ENCODE measurements at regions not wholly inside any gene's neighbourhood (a gene's known extent, or its start where the extent isn't known, plus 50 kb on each side); places are given as distances from the start of the nearest gene placed in this dataset.
"Not testable (repeated sequence)": the region's sequence is repeated elsewhere in the genome, so short reads cannot be mapped to it uniquely, and the experiment has no call there.

- DNase-seq (ENCODE audit: low read depth) = no peak
These were observed 324.3 kb downstream of the QKI start for GRCh38 chr6:163738725-163739407.

DNA sequence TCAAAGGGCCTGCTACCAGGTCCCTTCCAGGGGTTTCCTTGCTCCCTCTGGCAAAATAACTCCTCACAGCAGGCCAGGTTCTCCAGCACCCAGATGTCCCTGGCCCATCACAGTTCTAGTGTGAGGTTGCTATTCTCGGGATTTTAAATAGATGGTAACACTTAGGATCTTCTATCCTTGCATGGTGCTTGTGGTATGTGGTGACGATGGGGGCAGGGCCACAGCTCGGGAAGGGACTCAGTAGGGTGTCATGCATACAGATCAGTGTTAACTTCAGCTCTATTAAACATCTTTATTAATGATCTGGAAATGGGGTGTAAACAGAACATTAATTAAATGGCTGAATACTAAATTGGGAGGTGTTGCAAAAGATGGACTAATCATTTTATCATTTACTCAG lies 323.8 kb downstream of the QKI start:
- no peak for DNase-seq (ENCODE audit: low read depth)

DNA sequence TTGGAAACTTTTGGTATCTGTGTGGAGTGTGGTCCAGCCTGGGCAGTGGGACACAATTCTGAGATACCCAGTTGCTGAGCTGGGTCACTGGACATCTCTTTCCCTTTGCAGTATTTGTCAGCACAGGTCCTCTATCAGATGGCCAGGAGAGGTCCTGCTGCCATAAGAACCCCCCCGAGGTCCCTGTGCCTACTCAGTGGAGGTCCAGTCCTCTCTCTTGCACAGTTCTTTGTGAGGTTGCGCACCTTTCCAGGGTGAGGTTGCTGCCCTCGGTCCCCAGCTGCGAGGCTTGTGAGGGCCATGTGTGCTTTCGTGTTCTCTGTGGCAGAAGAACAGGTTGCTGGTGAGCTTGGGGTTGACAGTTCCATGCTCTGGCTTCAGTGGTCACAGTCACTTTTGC lies 320.6 kb downstream of the QKI start:
- DNase-seq (ENCODE audit: low read depth) = no peak

GRCh38 chr6:163733061-163733460 lies 318.5 kb downstream of the QKI start:
- no peak for DNase-seq (ENCODE audit: low read depth)

- no peak for DNase-seq (ENCODE audit: low read depth)
These were observed 318.0 kb downstream of the QKI start for GRCh38 chr6:163732479-163732878.

GRCh38 chr6:163732014-163732351 lies 317.5 kb downstream of the QKI start:
- not testable (repeated sequence) for DNase-seq (ENCODE audit: low read depth)

DNA sequence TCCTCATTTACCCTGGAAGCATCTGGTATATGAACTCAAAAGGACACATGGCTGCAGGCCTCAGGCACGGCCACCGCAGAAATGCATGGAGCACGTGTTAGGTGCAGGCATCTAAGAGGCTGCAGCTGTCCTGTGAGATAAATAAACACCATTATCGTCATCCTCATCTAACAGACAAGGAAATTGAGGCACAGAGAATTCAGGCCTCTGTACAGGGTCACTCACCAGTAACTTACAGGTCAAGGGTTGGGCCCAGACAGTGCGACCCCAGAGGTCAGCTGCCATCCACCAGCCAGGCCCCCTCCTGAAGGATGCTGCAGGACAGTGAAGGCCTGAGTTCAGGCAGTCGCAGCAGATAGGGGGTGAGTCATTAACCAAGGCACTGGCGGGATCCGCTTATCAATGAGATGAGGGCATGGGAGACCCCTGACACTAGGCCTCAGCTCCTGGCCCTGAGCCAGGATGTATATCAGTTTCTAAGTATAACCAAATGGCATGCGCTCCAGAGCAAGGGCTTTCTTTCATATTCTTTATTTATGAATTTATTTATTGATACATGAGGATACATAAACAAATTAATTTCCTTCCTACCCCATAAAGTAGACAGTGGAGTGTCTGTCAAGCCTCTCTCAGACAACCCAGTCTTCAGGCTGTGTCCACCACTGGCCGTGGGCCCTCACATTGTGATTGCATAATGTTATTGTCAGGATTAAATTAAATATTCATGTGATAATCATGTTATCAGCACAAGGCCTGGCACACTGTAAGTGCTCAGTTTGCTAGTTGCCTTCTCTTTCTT lies 316.9 kb downstream of the QKI start:
- DNase-seq (ENCODE audit: low read depth) = no peak

DNA sequence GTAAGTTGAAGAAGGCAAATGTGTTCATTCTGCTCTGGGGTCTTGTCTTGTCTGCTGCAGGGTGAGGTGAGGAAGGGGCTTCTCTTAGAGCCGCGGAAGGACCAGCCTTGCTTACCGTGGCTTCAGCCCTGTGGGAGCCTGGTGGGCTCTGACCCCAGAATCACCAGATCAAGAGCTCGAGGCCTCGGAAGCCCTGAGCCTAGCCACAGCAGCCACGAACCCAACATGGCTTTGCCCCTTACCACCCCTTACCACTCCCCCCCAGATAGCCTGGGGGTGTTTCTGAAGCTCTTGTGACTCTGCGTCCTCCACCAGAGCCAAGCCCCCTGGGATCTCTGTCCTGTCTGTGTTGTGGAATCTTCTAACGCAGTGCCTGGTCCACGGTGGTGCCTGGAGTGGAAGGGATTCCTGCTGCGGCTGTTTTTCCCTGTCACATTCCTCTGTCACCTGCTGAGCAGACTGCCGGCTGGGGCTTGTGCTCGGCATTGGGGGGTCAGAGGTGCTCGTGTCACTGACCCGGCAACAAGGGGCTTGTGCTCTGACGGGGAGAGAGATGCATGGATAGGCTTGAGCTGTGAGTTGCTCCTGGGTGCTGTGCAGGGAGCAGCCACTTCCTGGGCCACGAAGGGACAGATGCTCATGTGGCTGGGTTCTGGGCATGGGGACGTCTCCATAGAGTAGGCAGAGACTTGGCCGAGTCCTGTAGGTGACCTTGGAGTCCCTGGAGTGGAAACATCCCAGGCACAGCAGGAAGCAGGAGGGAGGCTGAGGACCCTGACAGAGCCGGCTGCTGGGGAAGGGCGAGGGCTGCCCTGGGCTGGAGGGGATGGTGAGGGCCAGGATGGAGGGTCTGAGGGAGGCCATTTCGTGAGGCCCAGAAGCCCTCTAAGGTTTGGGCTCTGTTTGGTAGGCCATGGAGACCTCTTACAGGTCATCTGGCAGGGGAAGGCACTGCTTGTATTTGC lies 316.0 kb downstream of the QKI start:
- no peak for DNase-seq (ENCODE audit: low read depth)

DNA sequence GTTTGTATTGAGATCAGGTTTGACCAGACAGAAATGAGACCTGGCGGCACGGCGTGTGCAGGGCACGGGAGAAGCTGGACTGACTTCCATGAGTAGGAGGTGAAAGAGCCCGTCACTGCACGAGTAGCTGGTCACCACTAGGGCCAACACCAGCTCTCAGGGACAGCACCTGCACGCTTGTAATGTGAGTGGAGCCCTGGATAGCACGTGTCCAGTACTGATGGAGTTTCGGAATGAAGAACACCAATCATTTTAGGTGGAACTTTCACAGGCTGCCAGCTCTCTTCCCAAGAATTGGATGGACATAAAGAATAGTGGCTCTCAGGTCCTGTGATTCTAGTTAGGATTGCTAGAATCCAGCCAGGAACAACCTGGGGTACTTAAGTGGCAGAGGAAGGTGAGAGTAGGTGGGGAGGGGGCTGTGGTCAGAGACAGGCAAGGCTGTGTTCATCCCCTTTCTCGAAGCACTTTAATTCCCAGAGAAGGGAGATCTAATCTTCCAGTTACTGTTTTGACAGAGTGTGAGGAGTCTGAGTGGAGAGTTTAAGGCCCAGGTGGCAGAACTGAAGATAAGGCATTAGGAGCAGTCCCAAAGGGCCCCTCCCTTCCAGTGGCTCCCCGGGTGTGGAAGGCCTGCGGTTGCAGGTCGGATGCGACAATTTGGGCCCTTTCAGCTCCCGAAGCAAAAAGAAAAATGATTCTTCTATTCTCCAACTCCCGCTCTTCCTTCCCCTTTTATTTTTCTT lies 314.8 kb downstream of the QKI start:
- DNase-seq (ENCODE audit: low read depth) = no peak

DNA sequence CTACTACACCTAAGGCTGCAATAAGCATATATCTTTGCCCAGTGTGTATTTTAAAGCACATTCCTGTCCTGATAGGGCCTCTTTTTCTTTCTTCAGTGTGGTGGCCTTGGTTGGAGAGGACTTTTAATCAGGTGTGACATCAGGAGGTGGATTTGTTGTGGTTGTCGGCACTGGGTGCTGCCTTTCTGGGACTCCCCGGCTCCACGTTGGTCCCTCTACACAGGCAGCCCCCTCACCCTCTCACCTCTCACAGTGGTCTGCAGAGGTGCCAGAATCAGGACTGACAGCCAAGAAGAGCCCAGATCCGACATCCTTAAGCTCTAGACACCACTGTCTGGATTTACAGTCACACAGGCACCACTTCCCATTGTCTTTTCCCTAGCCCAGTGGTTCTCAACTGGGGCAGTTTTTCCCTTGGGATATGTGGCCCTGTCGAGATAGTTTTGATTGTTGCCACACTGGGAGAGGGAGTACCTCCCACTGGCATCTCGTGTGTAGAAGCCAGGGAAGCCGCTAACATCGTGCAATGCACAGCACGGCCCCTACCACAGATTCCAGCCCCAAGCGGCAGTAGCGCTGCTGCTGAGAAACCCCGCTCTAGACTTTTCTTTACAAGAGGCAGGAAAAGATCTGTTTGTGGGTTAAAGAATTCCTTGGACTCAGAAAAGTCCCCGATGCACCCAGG lies 314.1 kb downstream of the QKI start:
- no peak for DNase-seq (ENCODE audit: low read depth)

DNA sequence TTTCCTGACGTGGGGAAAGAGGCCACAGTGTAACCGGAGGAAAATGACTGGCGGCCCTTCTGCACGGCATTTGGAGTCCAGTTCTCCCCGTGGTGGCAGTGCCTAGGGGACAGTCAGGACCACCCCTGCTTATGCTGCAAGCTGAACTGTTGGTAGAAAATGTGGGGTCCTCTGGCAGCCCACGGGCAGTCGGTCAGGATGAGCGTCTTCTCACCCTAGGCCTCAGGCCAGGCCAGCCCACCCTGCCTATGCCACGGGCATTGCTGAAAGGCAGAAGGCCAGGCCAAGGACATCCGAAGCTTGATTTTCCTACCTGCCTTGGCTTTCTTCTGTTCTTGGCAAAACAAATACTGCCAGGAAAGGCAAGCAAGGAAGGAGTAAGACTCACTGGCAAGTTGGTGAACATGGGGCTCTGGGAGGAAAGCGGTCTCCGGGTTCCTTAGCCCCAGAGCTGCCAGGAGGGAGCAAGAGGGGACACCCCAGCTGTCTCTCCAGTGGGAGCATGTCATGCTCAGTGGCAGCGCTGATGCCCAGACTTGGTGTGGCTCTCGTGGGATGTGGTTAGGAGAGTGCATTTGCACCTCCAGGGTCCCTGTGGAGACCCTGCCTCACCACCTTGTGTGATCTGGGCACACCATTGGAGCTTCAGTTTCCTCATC lies 311.6 kb downstream of the QKI start:
- no peak for DNase-seq (ENCODE audit: low read depth)

DNA sequence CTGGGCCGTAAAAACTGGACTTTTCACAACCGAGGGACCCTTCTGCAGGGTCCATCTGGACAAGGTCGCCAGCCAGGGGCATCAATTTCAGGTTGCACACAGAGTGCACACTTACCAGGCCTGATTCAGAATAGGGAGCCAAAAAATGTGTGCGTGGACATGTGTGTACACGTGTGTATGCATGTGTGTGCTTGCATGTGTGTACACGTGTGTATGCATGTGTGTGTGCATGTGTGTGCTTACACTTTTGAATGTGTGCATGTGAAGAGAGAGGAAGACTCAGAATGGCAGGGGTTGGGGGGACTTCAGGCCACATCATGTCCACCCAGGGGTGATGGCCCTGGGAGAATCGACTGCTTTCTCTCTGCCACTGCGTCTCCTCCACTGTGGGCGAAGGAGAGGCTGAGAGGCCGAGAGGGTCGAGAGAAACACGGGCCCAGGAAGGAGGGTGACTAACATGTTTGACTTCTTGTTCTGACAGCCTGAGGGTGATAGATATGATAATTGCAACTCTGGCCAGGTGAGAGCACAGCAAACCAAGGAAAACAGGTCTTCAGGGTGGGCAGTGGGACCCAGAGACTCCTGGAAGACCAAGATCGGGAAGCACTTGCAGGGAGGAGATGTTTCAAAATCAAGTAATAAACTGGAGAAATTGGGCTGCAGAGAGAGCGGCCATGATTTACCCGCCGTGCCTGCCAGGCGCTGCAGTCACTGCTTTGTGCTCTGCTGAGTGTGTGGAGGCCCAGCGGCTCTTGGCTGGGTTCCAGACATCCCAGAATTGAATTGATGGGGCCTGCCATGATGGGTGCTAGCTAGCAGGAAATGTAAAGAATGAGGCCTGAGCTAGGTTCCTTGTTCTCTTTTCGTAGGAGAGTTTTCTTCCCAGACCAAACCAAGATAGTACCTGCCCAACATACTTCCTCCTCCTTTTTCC lies 310.8 kb downstream of the QKI start:
- DNase-seq (ENCODE audit: low read depth) = no peak

DNA sequence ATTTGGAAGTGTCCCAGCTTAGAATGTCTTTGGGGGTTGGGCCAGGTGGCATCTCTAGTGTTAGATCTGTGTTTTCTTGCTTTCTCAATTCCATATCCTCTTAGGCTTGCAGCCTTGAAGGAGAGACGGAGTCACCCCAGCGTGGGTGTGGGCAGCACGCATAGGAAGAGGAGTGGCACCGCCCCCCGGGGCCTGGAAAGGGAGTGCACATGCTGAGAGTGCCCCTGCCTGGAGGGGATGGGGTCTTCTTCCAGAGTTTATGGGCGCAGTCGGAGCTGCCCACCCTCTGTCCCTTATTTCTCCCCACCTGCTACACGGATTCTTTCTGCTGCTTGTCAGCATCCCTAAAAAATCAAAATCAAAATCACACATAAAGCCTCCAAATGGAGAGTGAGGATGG lies 309.7 kb downstream of the QKI start:
- no peak for DNase-seq (ENCODE audit: low read depth)

DNA sequence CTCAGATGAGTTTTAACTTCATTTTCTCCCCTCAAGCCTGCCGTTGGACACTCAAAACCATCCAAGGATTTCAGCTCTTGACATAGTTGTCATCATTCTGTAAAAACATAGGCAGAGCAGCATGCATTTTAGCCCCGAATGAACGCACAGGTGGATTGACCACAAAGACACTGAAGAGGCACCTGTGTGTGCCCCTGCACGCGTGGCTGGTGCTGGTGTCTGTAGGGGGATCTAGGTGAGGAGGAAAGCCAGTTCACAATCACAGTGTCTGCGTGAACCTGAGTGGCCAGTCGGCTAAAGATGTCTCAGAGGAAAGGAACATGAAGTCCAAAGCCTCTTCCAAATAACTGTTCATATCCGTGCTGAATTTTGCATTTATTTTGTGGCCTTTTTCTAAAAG lies 309.2 kb downstream of the QKI start:
- no peak for DNase-seq (ENCODE audit: low read depth)

DNA sequence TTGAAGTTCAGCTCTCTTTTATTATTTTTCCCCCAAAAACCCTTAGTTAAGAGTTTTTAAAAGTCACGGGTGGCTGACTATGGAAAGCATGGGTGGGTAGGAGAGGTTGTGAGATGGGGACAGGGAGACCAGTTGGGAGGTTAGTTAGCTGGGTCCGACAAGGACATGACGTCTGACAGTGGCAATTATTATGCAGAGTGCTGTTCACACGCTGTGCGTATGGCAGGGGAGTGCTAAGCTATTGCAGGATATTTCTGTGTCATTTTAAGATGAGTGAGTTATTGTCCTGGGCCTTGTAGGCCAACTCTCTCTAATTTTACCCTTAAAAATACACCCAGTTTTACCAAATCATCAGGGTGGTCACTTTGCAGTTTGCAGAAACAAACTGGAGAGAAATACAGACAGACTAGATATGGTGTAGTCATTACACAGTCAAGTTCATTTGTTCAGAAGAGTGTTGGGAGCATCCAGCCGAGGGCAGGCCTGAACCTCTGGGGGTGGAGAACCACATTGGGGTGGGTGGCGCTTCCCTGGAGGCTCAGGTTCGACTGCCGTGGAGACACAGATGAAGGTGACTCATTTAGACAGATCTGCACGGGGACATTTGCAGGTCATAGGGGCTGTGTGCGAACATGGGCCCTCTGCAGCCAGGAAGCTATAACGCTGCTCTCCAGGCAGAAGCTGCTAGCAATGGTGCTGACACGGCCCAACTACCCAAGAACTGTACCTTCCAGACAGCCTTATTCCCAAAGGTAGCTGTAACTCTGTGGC lies 307.6 kb downstream of the QKI start:
- no peak for DNase-seq (ENCODE audit: low read depth)

- DNase-seq (ENCODE audit: low read depth) = no peak
These were observed 306.9 kb downstream of the QKI start for GRCh38 chr6:163721435-163721834.

DNA sequence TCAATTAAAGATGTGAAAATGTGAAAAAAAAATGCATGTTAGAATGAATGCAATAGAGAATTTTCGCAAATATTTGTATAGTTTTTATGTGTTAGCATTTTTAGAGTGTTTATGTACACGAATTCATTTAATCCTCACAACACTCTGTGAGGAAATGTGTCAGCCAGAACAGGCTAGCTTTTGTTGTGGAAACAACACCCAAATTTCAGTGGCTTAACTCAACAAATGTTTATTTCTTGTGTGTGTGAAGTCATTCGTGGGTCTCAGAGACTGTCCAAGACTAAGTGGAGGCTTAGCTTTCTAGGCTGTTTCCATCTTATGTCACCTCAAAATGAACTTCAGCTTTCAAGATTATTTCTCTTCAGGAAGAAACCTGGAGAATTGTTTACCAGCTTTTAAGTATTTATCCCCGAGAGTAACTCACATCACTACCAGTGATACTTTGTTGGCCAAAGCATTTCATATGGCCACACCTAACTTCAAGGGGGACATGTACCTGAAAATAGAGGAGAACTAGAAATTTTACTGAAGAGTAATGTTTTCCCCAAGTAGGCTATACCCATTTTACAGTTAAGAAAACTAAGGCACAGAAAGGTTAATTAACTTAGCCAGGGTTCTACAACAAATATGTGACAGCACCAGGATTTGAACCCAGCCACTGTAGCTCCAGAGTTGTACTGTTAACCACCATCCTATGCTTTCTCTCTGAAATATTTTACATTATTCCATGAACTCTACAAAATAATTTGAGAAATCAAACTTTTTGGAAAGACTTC lies 306.1 kb downstream of the QKI start:
- no peak for DNase-seq (ENCODE audit: low read depth)

DNA sequence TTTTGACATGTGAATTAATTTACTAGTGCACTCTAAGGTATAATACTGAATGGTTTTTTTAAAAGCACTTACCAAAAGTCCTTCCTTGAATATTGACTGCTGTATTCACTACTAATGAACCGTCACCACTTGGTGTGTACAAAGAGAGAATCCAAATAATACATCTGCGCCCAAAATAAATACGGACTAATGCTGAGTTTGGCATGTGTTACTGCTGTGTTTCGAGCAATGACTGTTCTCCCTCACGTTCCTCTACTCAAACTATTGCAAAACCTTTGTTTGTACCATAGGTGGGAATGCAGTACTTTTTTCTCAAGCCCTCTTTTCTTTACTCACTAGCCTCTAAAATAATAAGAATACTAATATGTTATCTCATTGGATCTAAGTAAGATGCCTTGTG lies 305.5 kb downstream of the QKI start:
- no peak for DNase-seq (ENCODE audit: low read depth)

All from GM04503 (cell line).